WERI-Rb-1 (cell line): ENCODE measurements at regions not wholly inside any gene's neighbourhood (a gene's known extent, or its start where the extent isn't known, plus 50 kb on each side); places are given as distances from the start of the nearest gene placed in this dataset.

Source experiments
- DNase-seq: peaks from one replicate; pipeline ENCODE4 v3.0.0-alpha.2; 2020
- H3K27ac ChIP-seq: fragments of 250-450 bp; sonication (Bioruptor Pico); 2 replicates; pipeline ENCODE4 v1.5.1; 2020; ENCODE audit warnings: mild to moderate bottlenecking, moderate library complexity
- H3K27me3 ChIP-seq: fragments of 250-450 bp; sonication (Bioruptor Pico); 2 replicates; pipeline ENCODE4 v1.5.1; 2021; ENCODE audit warnings: mild to moderate bottlenecking, low read depth, moderate library complexity; ENCODE audit not compliant: insufficient read depth, severe bottlenecking
- H3K36me3 ChIP-seq: fragments of 250-450 bp; sonication (Bioruptor Pico); 2 replicates; pipeline ENCODE4 v1.5.1; 2020; ENCODE audit warnings: mild to moderate bottlenecking, moderate library complexity
- H3K4me3 ChIP-seq: 2 replicates; pipeline ENCODE4 v1.5.1; 2011; ENCODE audit warnings: low read depth, mild to moderate bottlenecking, control low read depth, low read length
- H3K9me3 ChIP-seq: fragments of 250-450 bp; sonication (Bioruptor Pico); 2 replicates; pipeline ENCODE4 v1.5.1; 2021; ENCODE audit warnings: mild to moderate bottlenecking, moderate library complexity; ENCODE audit not compliant: severe bottlenecking
- CTCF ChIP-seq: IDR thresholded peaks from 2 replicates; pipeline ENCODE4 v1.5.1; 2011; ENCODE audit warnings: low read depth, mild to moderate bottlenecking, control low read depth, inconsistent platforms, low read length

DNA sequence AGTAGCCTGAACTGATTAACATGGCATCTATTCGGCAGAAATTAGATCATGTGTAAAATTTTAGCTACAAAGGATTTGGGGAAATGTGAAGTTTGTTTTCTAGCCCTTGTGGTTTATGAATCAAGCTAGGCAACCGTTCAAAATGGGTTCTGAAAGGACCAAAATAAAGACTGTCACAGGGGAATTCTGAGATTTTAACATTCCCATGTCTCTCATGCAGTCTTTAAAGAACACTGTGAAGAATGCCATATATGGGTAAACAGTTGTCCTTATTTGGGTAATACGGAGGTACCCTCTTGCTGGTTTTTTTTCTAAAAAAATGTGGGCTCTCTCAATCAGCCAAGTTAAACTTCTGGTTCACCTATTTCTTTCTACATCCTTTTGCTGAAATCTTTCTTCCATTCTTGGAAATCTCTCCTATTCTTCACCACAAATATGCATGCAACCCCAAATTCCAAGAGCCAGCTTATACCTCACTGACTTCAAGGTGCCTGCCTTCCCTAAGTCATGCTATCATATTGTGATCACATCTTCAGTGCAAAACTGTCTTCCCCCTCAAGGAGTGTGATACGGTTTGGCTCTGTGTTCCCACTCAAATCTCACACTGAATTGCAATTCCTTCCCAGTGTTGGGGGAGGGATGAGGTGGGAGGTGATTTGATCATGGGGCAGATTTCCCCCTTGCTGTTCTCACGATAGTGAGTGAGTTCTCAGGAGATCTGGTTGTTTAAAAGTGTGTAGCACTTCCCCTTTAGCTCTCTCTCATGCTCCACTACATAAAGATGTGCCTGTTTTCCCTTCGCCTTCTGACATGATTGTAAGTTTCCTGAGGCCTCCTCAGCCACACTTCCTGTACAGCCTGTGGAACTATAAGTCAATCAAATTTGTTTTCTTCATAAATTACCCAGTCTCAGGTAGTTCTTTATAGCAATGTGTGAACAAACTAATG, 308.7 kb downstream of the TTLL7 start:
- H3K27ac ChIP-seq, result no peak overlapping the region
- no peak for DNase-seq
- H3K27me3 ChIP-seq, result no peaks in the 10 kb centered on the region
- H3K36me3 ChIP-seq, result no peaks in the 10 kb centered on the region
- no peak overlapping the region for H3K4me3 ChIP-seq
- peaks cover 2% of the 10 kb centered on the region for H3K9me3 ChIP-seq
- TF ChIP-seq CTCF, result no peak

- H3K9me3 ChIP-seq, result no peaks in the 10 kb centered on the region
- H3K4me3 ChIP-seq, result no peak overlapping the region
- H3K27me3 ChIP-seq, result no peaks in the 10 kb centered on the region
- DNase-seq, result no peak
- no peak for TF ChIP-seq CTCF
- no peak overlapping the region for H3K27ac ChIP-seq
- no peaks in the 10 kb centered on the region for H3K36me3 ChIP-seq
Measured at GRCh38 chr1:83682132-83682531, 316.8 kb downstream of the TTLL7 start.

- no peak for TF ChIP-seq CTCF
- Histone ChIP-seq H3K9me3 (no peaks in the 10 kb centered on the region), H3K27ac (no peak overlapping the region), H3K36me3 (no peaks in the 10 kb centered on the region), H3K4me3 (no peak overlapping the region), H3K27me3 (no peaks in the 10 kb centered on the region)
- DNase-seq, result no peak
Measured at GRCh38 chr1:83676106-83676505, 322.8 kb downstream of the TTLL7 start.

- no peak for TF ChIP-seq CTCF
- no peak overlapping the region for H3K4me3 ChIP-seq
- no peak for DNase-seq
- no peaks in the 10 kb centered on the region for H3K36me3 ChIP-seq
- no peak overlapping the region for H3K27ac ChIP-seq
- peaks cover 2% of the 10 kb centered on the region for H3K9me3 ChIP-seq
- no peaks in the 10 kb centered on the region for H3K27me3 ChIP-seq
Measured at GRCh38 chr1:83673312-83673711, 325.6 kb downstream of the TTLL7 start.

DNA sequence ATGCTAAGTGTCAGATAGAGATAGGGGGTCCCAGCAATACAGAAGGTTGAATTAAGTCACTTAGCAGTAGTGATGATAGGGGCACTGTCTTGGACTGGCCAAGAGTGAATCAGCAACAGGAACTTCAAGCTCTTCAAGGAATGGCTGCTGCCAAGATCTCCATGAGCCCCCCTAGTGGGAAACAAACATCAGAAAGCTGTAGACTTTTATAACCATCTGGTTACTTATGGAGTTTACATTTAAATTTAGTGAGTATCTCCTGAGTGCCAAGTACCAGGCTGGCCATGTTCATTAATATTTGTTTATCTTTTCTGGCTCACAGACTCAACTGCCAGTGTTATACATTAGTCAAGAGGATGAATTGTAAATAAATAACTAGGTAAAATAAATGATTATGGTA, 327.3 kb downstream of the TTLL7 start:
- DNase-seq, result no peak
- Histone ChIP-seq H3K27ac (no peak overlapping the region), H3K27me3 (no peaks in the 10 kb centered on the region), H3K36me3 (no peaks in the 10 kb centered on the region), H3K9me3 (peaks cover 2% of the 10 kb centered on the region), H3K4me3 (no peak overlapping the region)
- TF ChIP-seq CTCF, result no peak
